Left ventricle myocardium inferior (tissue), 1 donor: ENCODE measurements at regions not wholly inside any gene's neighbourhood (a gene's known extent, or its start where the extent isn't known, plus 50 kb on each side); places are given as distances from the start of the nearest gene placed in this dataset.

Experiments
- DNase-seq: peaks from one replicate; pipeline ENCODE4 v3.0.0-alpha.2; 2020
- H3K27ac ChIP-seq: fragments of 200-600 bp; replicated peaks from 2 replicates; pipeline ENCODE4 v1.8.0; 2021
- H3K27me3 ChIP-seq: fragments of 200-600 bp; 2 replicates; pipeline ENCODE4 v1.8.0; 2021; ENCODE audit warnings: low read depth
- H3K36me3 ChIP-seq: fragments of 200-600 bp; 2 replicates; pipeline ENCODE4 v1.8.0; 2021
- H3K4me1 ChIP-seq: fragments of 200-600 bp; 2 replicates; pipeline ENCODE4 v1.8.0; 2021
- H3K4me3 ChIP-seq: fragments of 200-600 bp; 2 replicates; pipeline ENCODE4 v1.8.0; 2021; ENCODE audit warnings: mild to moderate bottlenecking, moderate library complexity
- H3K9me3 ChIP-seq: fragments of 200-600 bp; replicated peaks from 2 replicates; pipeline ENCODE4 v1.8.0; 2021
- intact Hi-C: fragments of 100-400 bp; cut with micrococcal nuclease; formaldehyde crosslinking; loops from one replicate; pipeline ENCODE4 v1.11.0; 2022
- TF ChIP-seq, protein P1 (sequence below): fragments of 200-600 bp; IDR thresholded peaks from 2 replicates; pipeline ENCODE4 v1.8.0; 2021; ENCODE audit warnings: antibody characterized with exemption, mild to moderate bottlenecking, borderline replicate concordance
- donor health status: DM: no; HTN: yes; CAD: no; lungs with severe emphysema.

DNA sequence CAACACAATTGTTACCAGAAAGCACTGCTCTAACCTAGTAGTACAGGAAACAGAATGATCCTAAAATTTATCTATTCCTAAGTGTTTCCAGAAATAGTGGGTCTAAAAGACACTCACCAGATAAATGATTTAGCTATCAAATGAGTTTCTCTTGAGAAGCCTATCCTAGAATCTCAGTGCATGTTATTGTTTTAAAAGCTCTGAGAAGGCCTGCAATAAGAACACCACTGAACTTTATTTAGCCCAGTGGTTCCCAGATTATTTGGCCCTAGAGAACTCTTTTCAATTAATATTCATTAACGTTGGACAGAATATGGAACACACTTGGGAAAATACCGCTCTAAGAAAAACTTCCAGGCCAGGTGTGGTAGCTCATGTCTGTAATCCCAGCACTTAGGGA, 220.1 kb upstream of the GHITM start:
- H3K36me3 ChIP-seq: no peaks in the 10 kb centered on the region
- no peak overlapping the region for H3K27ac ChIP-seq
- H3K4me1 ChIP-seq: no peaks in the 10 kb centered on the region
- intact Hi-C loops: no loop called here
- no peaks in the 10 kb centered on the region for H3K9me3 ChIP-seq
- H3K4me3 ChIP-seq: no peak overlapping the region
- no peaks in the 10 kb centered on the region for H3K27me3 ChIP-seq
- no peak for DNase-seq
- TF ChIP-seq, protein P1, sequence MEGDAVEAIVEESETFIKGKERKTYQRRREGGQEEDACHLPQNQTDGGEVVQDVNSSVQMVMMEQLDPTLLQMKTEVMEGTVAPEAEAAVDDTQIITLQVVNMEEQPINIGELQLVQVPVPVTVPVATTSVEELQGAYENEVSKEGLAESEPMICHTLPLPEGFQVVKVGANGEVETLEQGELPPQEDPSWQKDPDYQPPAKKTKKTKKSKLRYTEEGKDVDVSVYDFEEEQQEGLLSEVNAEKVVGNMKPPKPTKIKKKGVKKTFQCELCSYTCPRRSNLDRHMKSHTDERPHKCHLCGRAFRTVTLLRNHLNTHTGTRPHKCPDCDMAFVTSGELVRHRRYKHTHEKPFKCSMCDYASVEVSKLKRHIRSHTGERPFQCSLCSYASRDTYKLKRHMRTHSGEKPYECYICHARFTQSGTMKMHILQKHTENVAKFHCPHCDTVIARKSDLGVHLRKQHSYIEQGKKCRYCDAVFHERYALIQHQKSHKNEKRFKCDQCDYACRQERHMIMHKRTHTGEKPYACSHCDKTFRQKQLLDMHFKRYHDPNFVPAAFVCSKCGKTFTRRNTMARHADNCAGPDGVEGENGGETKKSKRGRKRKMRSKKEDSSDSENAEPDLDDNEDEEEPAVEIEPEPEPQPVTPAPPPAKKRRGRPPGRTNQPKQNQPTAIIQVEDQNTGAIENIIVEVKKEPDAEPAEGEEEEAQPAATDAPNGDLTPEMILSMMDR: no peak

DNA sequence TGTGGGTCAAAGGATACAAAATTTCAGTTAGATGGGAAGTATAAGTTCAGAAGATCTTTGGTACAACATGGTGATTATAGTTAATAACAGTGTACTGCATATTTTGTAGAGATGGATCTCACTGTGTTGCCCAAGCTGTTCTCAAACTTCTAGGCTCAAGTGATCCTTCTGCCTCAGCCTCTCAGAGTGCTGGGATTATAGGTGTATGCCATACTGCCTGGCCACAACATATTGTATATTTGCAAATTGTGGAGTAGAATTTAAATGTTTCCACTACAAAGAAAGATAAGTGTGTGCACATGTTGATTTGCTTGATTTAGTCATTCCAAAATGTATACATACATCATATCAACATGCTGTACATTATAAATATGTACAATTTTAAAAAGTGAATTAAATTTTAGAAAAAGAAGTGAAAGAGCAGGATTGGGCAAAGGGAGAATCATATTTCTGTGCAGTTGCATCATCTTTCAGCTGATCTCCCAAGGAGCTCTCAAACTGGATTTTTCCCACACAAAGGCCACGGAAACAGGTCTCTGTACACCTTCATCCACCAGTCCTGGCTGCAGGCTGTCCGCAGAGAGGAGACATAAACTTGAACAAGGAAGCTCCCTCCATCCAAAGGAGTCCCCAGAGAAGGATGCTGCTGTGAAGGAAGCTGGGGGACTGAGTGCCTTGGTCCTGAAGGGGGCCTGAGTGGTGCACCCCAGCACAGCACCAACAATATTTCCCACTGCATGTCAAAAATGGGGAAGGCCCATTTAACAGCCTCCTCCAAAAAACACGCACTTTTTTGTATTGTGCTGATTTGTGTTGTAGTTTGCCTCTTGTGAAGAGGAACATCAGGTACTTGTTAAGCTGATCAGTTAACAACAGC, 217.1 kb upstream of the GHITM start:
- DNase-seq: no peak
- TF ChIP-seq, protein P1: no peak
- Histone ChIP-seq H3K9me3 (no peaks in the 10 kb centered on the region), H3K27ac (no peak overlapping the region), H3K4me1 (no peaks in the 10 kb centered on the region), H3K27me3 (no peaks in the 10 kb centered on the region), H3K36me3 (no peaks in the 10 kb centered on the region), H3K4me3 (no peak overlapping the region)
- intact Hi-C loops: no loop called here

DNA sequence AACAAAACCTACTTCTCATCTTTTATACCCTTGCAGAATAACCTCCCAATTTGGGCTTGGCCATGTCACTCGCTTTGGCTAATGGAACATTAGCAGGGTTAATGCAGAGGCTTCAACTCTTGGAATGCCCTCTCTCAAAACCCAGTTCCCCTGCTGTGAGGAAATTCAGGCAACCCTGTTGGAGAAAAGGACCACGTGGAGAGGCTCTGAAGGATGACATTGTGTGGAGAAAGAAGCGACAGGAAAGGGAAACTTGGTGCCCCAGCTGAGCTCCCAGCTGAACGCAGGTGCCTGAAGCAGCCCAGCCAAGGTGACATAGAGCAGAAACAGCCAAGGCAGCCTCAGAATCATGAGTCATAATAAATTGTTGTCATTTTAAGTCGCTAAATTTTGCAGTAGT, 214.2 kb upstream of the GHITM start:
- Histone ChIP-seq H3K36me3 (no peaks in the 10 kb centered on the region), H3K27me3 (no peaks in the 10 kb centered on the region), H3K4me1 (no peaks in the 10 kb centered on the region), H3K9me3 (no peaks in the 10 kb centered on the region), H3K4me3 (no peak overlapping the region), H3K27ac (no peak overlapping the region)
- TF ChIP-seq, protein P1: no peak
- DNase-seq: no peak
- intact Hi-C loops: no loop called here

GRCh38 chr10:83926606-83927005, 212.7 kb upstream of the GHITM start:
- no peak for DNase-seq
- no peaks in the 10 kb centered on the region for H3K9me3 ChIP-seq
- TF ChIP-seq, protein P1: no peak
- H3K27ac ChIP-seq: no peak overlapping the region
- no peak overlapping the region for H3K4me3 ChIP-seq
- H3K27me3 ChIP-seq: no peaks in the 10 kb centered on the region
- no peaks in the 10 kb centered on the region for H3K4me1 ChIP-seq
- no peaks in the 10 kb centered on the region for H3K36me3 ChIP-seq
- intact Hi-C loops: no loop called here

DNA sequence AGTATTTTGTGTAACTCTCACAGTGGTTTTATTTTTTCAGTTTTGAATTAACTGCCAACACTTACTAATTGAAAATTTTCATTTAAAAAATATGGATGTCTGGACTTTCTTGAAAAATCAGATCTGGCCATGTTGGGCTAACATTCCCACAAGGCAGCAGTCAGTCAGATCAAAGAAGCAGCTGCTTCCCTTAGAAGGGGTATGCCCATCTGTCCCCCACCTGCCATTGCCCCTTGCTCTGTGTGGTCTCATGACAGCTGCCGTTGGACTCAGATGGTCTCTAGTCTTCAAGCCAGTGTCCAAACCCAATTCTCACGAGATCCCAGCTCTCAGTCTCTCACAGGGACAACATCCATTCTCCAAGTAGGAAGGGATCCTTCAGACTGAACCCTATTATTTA, 212.1 kb upstream of the GHITM start:
- Histone ChIP-seq H3K4me1 (no peaks in the 10 kb centered on the region), H3K27me3 (no peaks in the 10 kb centered on the region), H3K36me3 (no peaks in the 10 kb centered on the region), H3K27ac (no peak overlapping the region), H3K9me3 (no peaks in the 10 kb centered on the region), H3K4me3 (no peak overlapping the region)
- DNase-seq: no peak
- intact Hi-C loops: no loop called here
- TF ChIP-seq, protein P1: no peak
